Transverse colon (tissue), 4 donors: ENCODE measurements at regions not wholly inside any gene's neighbourhood (a gene's known extent, or its start where the extent isn't known, plus 50 kb on each side); places are given as distances from the start of the nearest gene placed in this dataset.

Experiments
- DNase-seq: peaks from one replicate; pipeline ENCODE4 v3.0.0-alpha.2; 2019
- H3K27ac ChIP-seq, 4 donors: fragments of 200-600 bp; sonication (generic); 2 replicates each; pipeline ENCODE4 v1.5.1; 2016 to 2018; ENCODE audit warnings: inconsistent platforms in 4 of 4
- H3K27me3 ChIP-seq: fragments of 200-600 bp; sonication (generic); 2 replicates; pipeline ENCODE4 v1.5.1; 2017; ENCODE audit warnings: inconsistent platforms
- H3K36me3 ChIP-seq, 4 donors: fragments of 200-600 bp; sonication (generic); 2 replicates each; pipeline ENCODE4 v1.5.1; 2017 to 2019; ENCODE audit warnings: inconsistent platforms in 4 of 4
- H3K4me1 ChIP-seq, 4 donors: fragments of 200-600 bp; sonication (generic); 2 replicates each; pipeline ENCODE4 v1.5.1; 2017 to 2020; ENCODE audit warnings: inconsistent platforms in 4 of 4
- H3K4me3 ChIP-seq, 4 donors: fragments of 200-600 bp; sonication (generic); 1 replicate in 1 of 4; 2 replicates in 3 of 4; pipeline versions ENCODE4 v1.5.1 to v1.6.1; 2017 to 2019; ENCODE audit warnings: inconsistent platforms in 4 of 4
- H3K9me3 ChIP-seq, 2 donors: fragments of 200-600 bp; sonication (generic); 2 replicates each; pipeline ENCODE4 v1.5.1; 2017 to 2019; ENCODE audit warnings: inconsistent platforms in 2 of 2
- EP300 ChIP-seq: sonication (generic); formaldehyde crosslinking; IDR thresholded peaks from one replicate; pipeline ENCODE4 v1.6.1; 2017; ENCODE audit warnings: antibody characterized with exemption, low read depth
- POLR2A ChIP-seq: fragments of 450-650 bp; IDR thresholded peaks from one replicate; pipeline ENCODE4 v1.6.1; 2016; ENCODE audit warnings: antibody characterized with exemption, mild to moderate bottlenecking, moderate library complexity
- POLR2AphosphoS5 ChIP-seq, 3 donors: sonication (generic); formaldehyde crosslinking; IDR thresholded peaks; one replicate each; pipeline ENCODE4 v1.6.1; 2016; ENCODE audit warnings: antibody characterized with exemption in 3 of 3
- WGBS, 2 donors: methylation state at CpG; one replicate each; pipeline ENCODE4 v1.1.5; 2018; ENCODE audit warnings: low coverage in 1 of 2; 5-methylcytosine and 5-hydroxymethylcytosine counted together
- in situ Hi-C, 4 donors: fragments of 200-750 bp; cut with MboI; loops; one replicate each; pipeline versions ENCODE4 v1.15.0 to v1.15.1; 2017; ENCODE audit warnings: low sequenced_read_pairs in 3 of 4, low pct_ligation_motif_present in 1 of 4, low pct_unique_long_range_greater_than_20kb in 1 of 4
- intact Hi-C: fragments of 100-400 bp; cut with DNase I; formaldehyde crosslinking; loops from one replicate; pipeline ENCODE4 v1.15.1; 2023; ENCODE audit warnings: low total_unique reads
- TF ChIP-seq, protein P1 (sequence below), 5 experiments: fragments of 200-600 bp in 3 of 5; fragments of 450-650 bp in 2 of 5; sonication (generic) in 3 of 5; IDR thresholded peaks; 1 replicate in 2 of 5; 2 replicates in 3 of 5; pipeline ENCODE4 v1.5.1; 2016 to 2017; ENCODE audit warnings: antibody characterized with exemption in 5 of 5, inconsistent platforms in 3 of 5, mild to moderate bottlenecking in 2 of 5, moderate library complexity in 1 of 5

DNA sequence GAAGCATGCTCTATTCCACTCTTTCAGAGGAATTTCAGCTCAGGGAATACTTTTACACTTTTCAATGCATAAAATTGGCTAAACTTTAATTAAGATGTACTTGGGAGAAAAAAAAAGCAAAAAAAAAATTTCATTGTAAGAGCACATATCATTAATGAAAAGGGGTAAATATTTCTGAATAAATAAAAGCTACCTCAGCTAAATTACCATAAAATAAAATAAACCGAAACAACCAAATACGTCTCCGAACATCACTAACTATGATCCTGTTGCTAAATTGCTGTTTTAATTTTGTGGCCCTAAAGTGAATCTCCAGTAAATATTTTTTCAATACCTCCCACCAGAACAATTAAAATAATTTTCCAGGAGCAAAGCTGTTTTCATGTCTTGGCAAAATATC, 203.7 kb upstream of the KCNJ16 start:
- 87 to 90% methylated on average over 3 of the region's 3 CpGs for WGBS, 2 donors
- no peak for DNase-seq
- no peak overlapping the region for H3K4me3 ChIP-seq
- TF ChIP-seq, protein P1, sequence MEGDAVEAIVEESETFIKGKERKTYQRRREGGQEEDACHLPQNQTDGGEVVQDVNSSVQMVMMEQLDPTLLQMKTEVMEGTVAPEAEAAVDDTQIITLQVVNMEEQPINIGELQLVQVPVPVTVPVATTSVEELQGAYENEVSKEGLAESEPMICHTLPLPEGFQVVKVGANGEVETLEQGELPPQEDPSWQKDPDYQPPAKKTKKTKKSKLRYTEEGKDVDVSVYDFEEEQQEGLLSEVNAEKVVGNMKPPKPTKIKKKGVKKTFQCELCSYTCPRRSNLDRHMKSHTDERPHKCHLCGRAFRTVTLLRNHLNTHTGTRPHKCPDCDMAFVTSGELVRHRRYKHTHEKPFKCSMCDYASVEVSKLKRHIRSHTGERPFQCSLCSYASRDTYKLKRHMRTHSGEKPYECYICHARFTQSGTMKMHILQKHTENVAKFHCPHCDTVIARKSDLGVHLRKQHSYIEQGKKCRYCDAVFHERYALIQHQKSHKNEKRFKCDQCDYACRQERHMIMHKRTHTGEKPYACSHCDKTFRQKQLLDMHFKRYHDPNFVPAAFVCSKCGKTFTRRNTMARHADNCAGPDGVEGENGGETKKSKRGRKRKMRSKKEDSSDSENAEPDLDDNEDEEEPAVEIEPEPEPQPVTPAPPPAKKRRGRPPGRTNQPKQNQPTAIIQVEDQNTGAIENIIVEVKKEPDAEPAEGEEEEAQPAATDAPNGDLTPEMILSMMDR (IDR thresholded peaks at IDR 0.05): no peak
- TF ChIP-seq POLR2A (no peak), EP300 (no peak), POLR2AphosphoS5 (IDR thresholded peaks at IDR 0.05) (no peak)
- no peaks in the 10 kb centered on the region for H3K9me3 ChIP-seq
- no peaks in the 10 kb centered on the region for H3K4me1 ChIP-seq
- H3K36me3 ChIP-seq: no peaks in the 10 kb centered on the region
- H3K27me3 ChIP-seq: no peaks in the 10 kb centered on the region
- in situ Hi-C loops (no loop called here), intact Hi-C loops (loop anchor here (5.0 kb wide), 1 partner anchor 189 kb away; no protein-coding TSS in a partner anchor)
- no peak overlapping the region for H3K27ac ChIP-seq

DNA sequence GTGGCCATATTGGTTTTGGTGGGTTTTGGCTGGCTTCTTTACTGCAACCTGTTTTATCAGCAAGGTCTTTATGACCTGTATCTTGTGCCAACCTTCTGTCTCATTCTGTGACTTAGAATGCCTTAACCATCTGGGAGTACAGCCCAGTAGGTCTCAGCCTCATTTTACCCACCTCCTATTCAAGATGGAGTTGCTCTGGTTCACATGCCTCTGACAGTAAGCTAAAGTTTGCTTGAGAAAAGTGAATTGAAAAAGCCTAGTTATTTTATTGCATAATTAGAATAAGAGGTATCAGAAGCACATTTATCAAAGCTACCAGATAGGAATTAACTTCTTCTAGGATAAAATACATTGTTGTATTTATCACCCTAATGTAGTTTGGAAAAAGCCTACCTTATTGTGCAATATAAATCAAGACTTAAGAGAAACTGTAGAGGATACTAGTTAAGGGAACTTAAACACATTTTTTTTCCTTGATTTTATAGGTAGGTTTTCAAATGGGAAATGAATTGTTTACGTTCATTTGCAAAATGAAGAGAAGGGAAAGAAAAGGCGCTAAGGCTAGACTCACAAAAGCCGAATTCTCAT, 202.3 kb upstream of the KCNJ16 start:
- in situ Hi-C loops: no loop called here
- H3K36me3 ChIP-seq: no peaks in the 10 kb centered on the region
- no peaks in the 10 kb centered on the region for H3K27me3 ChIP-seq
- no peaks in the 10 kb centered on the region for H3K9me3 ChIP-seq
- no peak for DNase-seq
- H3K4me1 ChIP-seq: no peaks in the 10 kb centered on the region
- TF ChIP-seq EP300 (no peak), POLR2A (no peak), POLR2AphosphoS5 (IDR thresholded peaks at IDR 0.05) (no peak)
- TF ChIP-seq, protein P1 (IDR thresholded peaks at IDR 0.05): no peak
- H3K4me3 ChIP-seq: no peak overlapping the region
- WGBS, 2 donors: 78 to 88% methylated on average over 3 of the region's 3 CpGs
- intact Hi-C loops: loop anchor here (5.0 kb wide), 1 partner anchor 190 kb away; no protein-coding TSS in a partner anchor
- H3K27ac ChIP-seq: no peak overlapping the region

DNA sequence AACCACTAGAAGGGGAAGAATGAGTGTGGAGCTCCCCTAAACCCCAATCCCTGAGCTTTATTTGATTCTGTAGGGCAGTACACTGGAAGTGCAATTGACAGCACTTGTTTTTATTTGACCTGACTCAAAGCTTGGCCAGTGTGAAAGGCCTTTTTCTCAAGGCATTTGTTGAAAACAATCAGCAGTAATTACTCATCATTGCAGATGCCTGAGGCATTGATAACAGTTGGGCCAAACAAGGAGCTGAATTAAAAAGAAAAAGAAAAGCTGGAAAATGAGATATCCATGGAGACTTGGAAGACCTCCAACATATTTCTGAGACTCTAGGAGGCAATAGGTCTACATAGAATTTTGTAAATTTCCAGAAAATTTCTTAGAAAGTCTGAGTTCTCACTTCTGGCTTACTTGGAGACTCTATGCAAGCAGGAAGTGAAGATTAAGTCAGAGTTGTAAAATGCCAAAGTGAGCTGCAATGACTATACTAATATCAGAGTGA, 200.8 kb upstream of the KCNJ16 start:
- in situ Hi-C loops: no loop called here

DNA sequence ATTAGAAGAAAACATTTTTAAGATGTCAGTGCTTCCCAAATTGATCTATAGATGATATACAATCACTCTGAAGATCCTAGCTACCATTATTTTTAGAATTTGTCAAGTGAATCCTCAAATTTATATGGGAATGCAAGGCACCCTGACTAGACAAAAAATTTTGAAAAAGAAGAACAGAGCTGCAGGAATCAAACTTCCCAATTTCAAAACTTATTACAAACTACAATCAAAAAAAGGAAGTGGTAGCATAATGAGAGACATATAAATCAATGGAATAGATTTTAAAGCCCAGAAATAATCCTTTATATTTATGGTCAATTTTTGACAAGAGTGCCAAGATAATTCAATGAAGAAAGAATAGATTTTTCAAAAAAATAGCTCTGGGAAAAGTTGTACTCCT, 198.3 kb upstream of the KCNJ16 start:
- Histone ChIP-seq H3K27me3 (no peaks in the 10 kb centered on the region), H3K4me3 (no peak overlapping the region), H3K4me1 (no peaks in the 10 kb centered on the region), H3K36me3 (no peaks in the 10 kb centered on the region), H3K9me3 (no peaks in the 10 kb centered on the region), H3K27ac (no peak overlapping the region)
- in situ Hi-C loops (no loop called here), intact Hi-C loops (no loop called here)
- TF ChIP-seq, protein P1 (IDR thresholded peaks at IDR 0.05): no peak
- no peak for TF ChIP-seq POLR2A
- TF ChIP-seq EP300: no peak
- TF ChIP-seq POLR2AphosphoS5 (IDR thresholded peaks at IDR 0.05): no peak
- no peak for DNase-seq

More for the DNA sequence above, 200.8 kb upstream of the KCNJ16 start:
- Histone ChIP-seq H3K9me3 (no peaks in the 10 kb centered on the region), H3K36me3 (no peaks in the 10 kb centered on the region), H3K27me3 (no peaks in the 10 kb centered on the region), H3K4me1 (no peaks in the 10 kb centered on the region), H3K4me3 (no peak overlapping the region), H3K27ac (no peak overlapping the region)
- no peak for DNase-seq
- no peak for TF ChIP-seq EP300
- no peak for TF ChIP-seq POLR2A
- TF ChIP-seq POLR2AphosphoS5 (IDR thresholded peaks at IDR 0.05): no peak
- TF ChIP-seq, protein P1 (IDR thresholded peaks at IDR 0.05): no peak
- intact Hi-C loops: loop anchor here (5.0 kb wide), 1 partner anchor 192 kb away; no protein-coding TSS in a partner anchor
